GM12865 (cell line): ENCODE measurements at regions not wholly inside any gene's neighbourhood (a gene's known extent, or its start where the extent isn't known, plus 50 kb on each side); places are given as distances from the start of the nearest gene placed in this dataset.
"Not testable (repeated sequence)": the region's sequence is repeated elsewhere in the genome, so short reads cannot be mapped to it uniquely, and the experiment has no call there.

Experiments used
- DNase-seq: peaks from one replicate; pipeline ENCODE4 v3.0.0; 2010; ENCODE audit warnings: low read depth
- H3K4me3 ChIP-seq: 2 replicates; pipeline ENCODE4 v1.5.1; 2011; ENCODE audit warnings: mild to moderate bottlenecking, low read depth, low read length, control low read depth

DNA sequence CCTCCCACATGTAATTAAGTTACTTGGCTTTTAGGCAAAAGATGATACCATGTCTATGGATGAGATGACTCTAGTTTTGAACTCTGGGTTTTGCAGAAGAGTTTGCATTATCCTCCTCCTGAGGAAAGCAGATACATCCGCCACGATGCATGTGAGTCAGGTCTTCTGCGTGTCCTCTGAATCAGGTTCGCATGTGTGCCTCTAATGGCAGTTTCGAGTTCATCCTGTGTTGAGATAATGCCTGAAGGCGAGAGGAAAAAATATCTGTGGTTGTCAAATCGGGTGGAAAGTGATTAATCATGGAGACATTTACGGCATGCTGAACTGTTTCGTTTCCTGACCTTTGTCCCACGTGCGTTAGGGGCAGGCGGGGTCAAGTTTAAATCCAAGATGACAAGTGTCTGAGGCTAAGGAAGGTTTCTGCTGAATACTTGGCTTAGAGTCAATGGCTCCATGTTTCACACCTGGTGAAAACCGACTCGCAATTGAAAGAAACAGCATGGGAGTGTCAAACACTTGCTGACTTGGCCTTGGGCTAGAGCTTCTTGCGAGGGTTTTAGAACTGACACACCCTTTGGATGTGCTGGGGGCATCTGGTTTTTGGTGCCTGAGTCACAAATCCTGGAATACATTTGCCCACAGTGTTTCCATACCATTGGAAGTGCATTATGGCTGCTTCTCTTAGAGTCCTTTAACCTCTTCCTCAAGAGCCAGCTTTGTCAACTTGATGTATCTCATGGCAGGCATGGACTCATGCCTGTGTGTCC, 216.1 kb upstream of the PLGLB1 start:
- not testable (repeated sequence) for DNase-seq, H3K4me3 ChIP-seq

DNA sequence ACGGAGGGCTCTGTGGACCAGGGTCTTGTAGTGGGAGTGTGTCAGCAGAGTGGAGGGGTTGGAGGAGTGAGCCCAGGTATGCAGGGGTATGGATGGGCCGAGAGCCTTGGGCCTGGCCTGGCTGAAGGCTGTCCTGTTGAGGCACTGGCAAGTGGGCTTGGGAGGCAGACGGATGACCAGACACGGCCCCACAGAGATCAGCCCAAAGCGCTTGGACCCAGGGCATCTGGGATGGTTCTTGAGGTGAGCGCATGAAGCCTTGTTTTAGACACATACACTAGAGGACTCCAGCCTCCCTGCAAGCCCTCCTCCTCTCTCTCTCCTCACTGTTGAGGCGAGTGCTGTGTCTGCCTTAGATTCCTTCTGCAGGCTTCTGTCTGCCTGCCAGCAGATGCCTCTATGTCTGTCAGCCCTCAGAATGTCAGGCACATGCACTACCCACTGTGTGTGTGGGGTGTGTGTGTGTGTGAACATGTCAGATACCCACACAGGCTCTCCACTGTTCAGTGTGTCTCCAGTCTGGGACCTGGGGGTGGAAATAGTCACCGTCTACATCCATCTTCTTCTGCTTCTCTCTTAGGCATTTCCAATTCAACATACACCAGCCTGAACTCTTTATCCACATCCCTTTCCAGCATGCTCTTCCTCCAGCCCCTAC, 218.0 kb upstream of the PLGLB1 start:
- DNase-seq, H3K4me3 ChIP-seq: not testable (repeated sequence)

DNA sequence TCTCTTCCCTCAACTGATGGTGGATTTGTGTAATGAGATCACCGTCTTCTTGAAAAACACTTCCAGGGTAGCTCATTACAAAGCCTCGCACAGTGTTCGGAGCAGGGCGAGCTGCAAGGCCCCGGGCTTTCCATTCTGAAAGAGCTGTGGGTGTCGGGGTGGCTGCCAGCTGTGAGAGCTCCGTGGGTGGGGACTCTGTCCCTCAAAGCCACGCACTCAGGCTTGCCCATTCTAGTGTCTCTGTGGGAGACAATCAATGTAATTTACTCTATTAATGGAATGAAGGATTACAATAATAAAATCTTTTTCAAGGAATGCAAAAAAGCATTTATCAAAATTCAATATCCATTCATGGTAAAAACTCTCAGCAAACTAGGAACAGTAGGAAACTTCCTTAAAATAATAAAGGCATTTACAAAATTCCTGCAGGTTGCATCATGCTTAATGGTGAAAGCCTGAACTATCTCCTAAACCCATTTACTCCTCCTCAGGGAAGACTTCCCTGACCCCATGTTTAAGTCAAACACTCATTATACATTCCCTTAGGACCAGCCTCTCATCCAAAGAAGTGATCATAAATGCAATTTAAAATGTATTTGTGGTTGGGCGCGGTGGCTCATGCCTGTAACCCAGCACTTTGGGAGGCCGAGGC, 224.5 kb upstream of the PLGLB1 start:
- not testable (repeated sequence) for DNase-seq, H3K4me3 ChIP-seq

DNA sequence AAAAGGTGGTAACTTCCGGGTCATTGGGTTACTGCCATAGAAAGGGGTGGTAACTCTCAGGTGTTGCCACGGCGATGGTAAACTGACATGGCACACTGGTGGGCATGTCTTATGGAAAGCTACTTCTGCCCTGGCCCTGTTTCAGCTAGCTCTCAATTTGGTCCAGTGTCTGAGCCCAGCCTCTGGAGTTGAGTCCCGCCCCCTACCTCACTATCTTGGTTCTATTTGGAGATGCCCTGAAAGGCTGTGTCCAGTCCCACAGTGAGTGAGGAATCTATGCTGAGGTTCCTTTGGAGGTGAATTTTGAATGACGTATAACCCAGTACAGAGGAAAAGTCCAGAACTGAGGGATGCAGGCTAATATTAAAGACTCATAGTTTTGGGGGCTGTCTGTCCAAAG, 230.4 kb upstream of the PLGLB1 start:
- DNase-seq, H3K4me3 ChIP-seq: not testable (repeated sequence)

DNA sequence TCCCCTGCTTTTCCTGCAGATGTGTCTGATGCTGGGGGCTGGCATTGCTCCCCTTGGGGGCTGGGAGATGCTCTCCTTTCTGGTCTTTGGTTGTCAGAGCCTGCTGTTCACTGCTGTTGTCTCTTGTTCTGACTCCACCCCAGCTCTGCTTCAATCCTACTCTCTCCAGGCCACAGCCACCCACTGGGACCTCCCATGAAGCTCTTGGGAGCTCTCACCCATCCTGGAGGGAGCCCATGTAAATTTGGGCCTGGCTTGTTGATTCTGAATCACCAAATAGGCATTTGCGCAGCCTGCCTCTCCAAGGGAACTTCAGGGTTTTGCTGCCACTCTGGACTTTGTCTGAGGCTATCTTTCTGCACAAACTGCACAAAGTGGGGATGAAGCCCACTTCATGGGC, 232.9 kb upstream of the PLGLB1 start:
- H3K4me3 ChIP-seq, DNase-seq: not testable (repeated sequence)

DNA sequence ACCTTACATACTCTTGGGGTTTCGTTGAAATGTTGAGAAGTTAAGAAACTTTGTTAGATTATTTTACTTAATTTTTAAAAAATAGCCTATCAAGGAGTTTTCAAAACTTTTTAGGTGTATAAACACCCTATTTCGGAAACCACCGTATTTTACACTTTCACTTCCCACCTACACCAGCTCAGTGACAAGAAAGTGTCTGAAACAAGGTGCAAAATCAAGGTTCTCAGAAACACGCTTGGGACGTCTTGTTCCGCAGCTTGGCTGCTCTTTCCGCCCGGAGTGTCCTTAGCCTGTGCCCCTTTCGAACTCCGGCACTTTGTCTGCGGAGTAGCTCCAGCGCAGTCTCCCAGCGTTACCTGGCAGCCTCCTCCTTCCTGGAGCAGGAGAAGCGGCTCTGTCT, 233.8 kb upstream of the PLGLB1 start:
- not testable (repeated sequence) for H3K4me3 ChIP-seq, DNase-seq

DNA sequence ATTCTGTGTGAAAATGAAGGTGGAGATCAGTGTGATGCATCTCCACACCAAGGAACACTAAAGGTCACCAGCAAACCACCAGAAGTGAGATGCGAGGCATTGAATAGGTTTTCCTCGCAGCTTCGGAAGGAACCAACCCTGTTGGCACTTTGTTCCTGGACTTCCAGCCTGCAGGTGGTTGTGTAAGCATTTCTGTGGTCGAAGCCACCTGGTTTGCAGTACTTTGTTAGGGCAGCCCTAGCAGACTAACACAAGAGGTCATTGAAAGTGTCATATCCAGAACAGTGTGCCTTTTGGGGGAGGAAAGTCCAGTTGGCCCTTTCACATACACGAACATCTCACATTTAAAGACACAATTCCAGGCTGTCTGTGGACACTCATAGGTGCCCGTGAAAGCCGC, 237.2 kb upstream of the PLGLB1 start:
- not testable (repeated sequence) for H3K4me3 ChIP-seq, DNase-seq

DNA sequence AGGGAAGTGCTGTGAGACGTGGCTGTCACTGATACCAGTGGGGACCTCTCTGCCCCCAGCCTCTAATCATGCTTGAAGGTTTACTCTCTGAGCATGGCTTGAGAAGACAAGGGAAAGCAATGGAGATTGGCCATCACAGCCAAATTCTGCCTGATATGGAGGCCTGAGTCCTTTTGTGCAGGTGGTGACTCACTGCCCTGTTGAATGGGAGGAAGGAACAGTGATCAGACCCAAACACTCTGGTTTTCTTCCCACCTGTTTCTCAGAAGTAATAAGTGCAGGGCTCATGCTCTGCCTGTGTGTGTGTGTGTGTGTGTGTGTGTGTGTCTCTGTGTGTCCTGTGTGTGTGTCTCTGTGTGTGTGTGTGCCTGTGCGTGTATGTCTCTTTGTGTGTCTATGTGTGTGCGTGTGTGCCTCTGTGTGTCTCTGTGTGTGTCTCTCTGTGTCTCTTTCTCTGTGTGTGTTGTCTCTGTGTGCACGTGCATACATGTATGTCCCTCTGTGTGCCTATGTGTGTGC, 240.6 kb upstream of the PLGLB1 start:
- DNase-seq, H3K4me3 ChIP-seq: not testable (repeated sequence)

DNA sequence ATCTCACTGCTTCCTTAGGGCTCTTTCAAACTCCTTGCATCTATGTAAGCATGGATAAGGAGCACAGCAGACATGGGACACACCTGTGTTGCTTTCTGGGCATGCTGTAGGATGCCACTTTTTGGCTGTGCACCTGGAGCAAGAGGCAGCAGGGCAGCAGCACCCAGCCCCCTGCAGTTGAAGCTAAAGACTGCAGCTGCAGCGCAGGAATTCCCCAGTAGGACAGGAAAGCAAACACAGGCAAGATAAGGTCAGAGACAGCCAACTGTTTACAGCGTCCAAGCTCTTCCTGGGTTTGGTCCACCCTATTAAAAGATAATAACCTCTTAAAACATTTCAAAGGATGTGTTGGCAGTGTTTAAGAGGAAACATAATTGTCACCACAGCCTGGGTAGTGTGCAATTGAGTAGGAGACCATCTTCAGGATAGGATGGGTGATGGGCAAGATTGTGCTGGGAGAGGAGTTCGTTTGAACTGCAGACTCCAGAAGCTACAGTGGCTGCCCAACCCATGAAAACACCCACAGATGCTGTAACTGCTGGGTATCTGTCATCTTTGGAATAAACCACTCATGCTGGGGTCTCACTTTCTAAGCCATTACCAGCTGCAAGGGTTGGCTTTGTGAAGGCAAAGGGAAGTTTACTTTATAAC, 242.3 kb upstream of the PLGLB1 start:
- DNase-seq, H3K4me3 ChIP-seq: not testable (repeated sequence)

DNA sequence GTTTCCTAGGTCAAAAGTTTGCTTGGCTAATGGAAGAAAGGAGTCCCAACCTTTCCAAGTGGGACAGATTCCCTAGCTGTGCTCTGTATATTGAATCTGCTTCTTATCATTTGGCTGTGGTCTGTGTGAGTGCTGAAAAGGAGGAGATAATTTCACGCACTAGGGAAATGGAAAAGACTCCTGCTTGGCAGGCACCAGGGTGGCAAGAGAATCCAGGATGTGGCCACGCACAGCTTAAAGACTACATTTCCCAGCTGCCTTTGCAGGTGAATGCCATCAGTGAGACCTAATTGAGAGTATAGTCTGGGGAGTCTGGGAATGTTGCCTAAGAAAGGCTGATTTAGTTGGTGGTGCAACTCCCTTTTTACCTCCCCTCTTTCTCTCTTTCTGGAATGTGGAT, 253.5 kb upstream of the PLGLB1 start:
- DNase-seq, H3K4me3 ChIP-seq: not testable (repeated sequence)

DNA sequence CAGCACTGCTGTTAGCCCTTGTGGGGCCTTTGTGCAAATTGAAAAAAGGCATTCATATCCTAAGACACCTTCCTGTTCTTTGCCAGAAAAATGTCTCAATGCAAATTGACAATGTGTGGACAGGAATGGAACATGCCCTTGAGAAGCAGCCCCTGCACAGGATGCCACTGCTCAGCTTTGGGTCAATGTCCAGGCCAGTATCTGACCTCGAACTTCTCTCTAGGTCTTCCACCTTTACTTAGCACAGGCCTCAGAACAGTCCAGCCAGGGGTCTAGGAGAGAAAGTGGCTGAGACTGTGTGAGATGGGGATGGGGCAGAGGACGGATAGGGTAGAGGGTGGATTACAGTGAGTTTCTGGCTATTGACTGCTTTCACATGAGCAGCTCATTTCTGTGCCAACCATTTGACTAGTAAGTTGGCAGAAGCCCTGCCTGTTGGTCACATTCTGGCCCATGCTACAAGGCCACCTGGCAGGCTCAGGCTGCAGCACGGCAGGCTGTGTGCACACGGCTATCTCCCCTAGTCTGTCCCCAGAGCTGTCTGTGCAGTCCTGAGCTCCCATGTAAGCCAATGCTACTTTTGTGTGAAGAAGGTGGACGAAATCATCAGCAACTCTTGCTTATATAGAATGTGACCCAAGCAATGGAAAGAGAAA, 254.5 kb upstream of the PLGLB1 start:
- DNase-seq, H3K4me3 ChIP-seq: not testable (repeated sequence)

DNA sequence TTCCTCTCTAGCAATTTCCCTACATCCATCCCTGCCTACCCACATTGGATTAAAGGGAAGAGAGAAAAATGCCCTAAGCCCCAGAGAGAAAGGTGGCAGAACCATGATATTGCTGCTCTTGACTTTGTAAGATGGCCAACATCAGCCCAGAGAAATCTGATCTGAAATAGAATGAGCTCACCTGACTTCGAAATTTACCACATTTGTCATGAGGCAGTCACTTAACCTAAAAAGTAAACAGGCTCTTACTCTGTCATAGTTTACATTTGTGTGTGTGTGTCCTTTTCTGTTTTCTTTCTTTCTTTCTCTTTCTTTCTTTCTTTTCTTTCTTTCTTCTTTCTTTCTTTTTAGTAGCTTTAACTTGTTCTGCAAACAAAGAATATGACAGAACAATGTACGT, 255.0 kb upstream of the PLGLB1 start:
- DNase-seq, H3K4me3 ChIP-seq: not testable (repeated sequence)

DNA sequence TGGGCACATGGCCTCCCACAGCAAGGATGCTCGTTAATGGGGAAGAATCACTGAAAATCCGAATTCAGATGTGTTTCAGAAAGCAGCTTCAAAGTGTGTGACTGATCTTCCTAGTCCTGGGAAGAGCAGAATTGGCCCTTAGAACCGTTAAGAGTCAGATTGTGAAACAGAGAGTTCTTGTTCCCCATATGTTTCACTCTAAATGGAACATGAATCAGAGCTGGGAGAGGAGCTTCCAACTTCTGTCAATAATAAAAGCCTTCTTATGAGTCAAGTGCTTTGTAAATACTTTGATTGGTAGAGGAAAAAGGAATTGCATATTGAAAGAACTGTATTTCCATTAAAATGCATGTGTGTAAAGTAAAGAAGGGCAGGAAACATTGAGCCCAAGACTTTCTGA, 256.1 kb upstream of the PLGLB1 start:
- not testable (repeated sequence) for DNase-seq, H3K4me3 ChIP-seq

DNA sequence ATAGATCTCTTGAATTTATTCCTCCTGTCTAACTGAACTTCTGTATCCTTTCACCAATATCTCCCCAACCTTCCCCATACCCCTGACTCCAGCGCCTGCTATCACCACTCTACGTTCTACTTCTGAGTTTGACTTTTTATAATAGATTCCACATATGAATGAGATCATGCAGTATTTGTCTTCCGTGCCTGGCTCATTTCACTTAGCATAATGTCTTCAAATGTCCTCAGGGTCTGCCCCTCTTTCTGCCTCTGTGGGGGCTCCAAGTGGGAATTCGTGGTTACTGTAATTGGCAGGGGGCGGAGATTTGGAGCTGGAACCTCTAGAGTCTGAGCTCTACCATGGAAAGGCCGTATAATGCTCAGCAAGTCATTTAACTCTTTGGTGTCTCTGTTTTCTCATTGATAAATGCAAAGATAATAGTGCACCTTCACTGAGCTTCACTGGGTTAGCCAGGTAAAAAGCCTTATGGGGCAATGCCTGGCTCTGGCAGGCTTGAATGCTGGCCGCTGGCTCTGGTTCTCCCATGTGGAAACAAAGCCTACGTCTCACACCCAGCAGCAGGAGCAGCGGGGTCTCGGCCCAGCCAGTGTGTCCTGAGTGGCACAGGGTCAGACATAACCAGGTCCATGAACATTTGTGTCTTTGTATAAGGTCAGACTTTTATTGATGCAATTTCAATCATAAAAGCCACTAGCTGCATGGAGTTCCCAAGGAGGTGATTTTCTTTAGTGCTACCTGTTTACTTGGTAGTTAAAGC, 259.1 kb upstream of the PLGLB1 start:
- not testable (repeated sequence) for H3K4me3 ChIP-seq, DNase-seq

DNA sequence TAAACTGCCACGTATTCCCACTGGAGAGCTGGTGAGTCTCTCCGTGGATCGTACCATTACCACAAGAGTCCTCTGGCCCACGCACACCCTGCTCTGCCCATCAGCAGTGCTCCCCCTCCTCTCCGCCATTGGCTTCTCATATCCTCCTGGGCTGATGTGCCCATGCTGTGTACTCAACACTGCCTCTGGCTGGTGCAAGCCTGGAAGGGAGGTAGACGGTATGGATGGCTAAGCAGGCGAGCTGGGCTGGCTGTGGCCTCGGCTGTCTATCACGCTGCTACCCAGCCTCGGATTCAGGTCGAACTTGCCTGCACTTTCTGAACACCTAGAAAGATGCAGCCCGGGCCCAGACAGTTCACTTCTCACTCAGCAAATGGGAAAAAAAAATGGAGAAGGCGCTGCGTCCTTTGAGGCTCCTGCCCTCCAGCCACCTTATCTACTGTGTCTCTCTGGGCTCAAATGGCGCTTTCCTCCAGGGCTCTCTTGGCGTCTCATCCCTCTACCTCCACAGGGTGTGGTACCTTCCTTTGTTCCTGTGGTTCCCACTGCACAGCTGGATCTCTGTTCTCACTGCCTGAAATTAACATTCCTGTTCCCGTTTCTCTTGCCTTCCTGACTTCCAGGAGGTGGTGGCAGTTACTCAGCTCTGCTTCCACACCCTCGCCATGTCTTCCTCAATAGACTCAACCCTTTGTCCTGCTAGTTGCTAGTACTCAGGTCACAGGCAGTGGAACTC, 262.3 kb upstream of the PLGLB1 start:
- not testable (repeated sequence) for DNase-seq, H3K4me3 ChIP-seq

DNA sequence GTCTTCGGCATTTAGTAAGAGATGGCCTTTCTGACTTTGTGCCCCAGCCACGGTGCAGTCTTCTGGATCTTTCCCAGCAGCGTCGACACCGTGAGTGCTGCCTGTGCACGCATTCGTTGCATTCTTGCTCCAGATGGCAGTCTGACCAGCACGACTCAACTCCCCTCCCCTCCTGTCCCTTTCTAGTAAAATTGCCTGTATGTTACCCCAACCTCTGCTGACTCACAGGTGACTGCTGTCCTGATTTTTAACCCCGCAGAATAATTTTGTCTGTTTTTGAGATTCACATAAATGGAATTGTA, 262.8 kb upstream of the PLGLB1 start:
- not testable (repeated sequence) for DNase-seq, H3K4me3 ChIP-seq

DNA sequence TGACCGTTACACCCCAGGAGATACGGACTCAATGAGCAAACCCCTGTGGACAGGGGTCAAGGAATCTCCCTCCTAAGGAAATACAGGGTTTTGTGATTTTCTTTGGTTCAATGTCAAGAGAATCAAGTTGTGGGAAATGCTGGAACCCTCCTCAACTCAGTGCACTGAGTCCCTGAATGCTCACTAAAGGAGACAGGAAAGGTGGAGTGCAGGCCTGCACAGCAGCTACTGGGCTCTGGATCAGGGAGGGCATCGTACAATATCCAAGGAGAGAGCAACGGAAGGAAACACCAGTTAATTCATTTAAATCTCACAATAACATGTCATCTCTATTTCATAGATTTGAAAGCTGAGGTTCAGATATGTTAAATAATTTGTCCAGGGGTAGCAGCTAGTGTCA, 263.5 kb upstream of the PLGLB1 start:
- DNase-seq, H3K4me3 ChIP-seq: not testable (repeated sequence)
